HL-60 (cell line): ENCODE measurements at regions not wholly inside any gene's neighbourhood (a gene's known extent, or its start where the extent isn't known, plus 50 kb on each side); places are given as distances from the start of the nearest gene placed in this dataset.

Experiments used
- POLR2AphosphoS5 ChIP-seq: IDR thresholded peaks from 2 replicates; pipeline ENCODE4 v1.6.1; 2012; ENCODE audit warnings: low read depth
- SPI1 ChIP-seq: IDR thresholded peaks from 2 replicates; pipeline ENCODE4 v1.6.1; 2012; ENCODE audit warnings: low read depth, mild to moderate bottlenecking, borderline replicate concordance
- TF ChIP-seq, protein P1 (sequence below): IDR thresholded peaks from 2 replicates; pipeline ENCODE4 v1.6.1; 2012; ENCODE audit warnings: low read depth; ENCODE audit not compliant: insufficient replicate concordance
- TF ChIP-seq, protein P2 (sequence below): IDR thresholded peaks from one replicate; pipeline ENCODE4 v1.5.1; 2011; ENCODE audit warnings: low read length, control low read depth, inconsistent platforms; ENCODE audit not compliant: insufficient read depth

DNA sequence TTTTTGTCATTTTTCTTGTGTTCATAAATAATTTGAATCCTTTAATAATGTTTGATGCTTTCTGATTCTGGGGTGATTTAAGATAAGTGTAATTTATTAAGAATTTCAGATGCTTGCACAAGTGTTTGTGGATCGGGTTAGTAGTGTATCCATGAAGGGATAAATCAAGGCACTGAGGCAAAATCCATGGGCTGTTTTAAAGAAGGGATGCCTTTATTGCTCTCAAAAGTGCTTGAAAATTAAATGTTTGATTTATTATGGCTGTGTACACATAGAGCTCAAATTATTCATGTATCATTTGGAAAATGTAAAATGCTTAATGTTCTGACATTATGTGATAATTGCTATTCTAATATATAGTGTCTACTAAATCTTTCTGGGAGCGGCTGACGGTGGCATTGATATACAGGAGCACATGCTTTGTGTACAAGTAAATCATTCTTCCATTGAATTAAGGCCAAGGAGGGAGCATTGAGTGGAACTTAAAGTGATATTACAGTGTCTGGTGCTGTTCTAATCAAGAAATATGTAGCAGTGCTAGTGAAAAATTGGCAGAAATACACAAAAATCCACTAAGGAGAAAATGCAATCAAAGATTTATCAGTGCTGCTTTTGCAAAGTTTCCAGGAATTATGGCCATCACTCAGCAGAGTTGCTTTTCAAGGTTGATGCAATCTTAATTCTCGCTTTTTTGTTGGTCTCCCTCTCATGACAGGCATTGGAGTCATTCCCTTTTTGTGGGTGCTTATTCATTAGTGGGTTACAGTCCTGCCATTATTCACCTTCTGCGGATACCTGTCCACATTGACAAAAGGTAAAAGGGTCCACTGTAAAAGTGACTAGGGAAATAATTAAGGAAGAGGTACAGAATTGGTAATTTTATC is 181.6 kb downstream of the MFSD1 start:
- TF ChIP-seq, protein P1, sequence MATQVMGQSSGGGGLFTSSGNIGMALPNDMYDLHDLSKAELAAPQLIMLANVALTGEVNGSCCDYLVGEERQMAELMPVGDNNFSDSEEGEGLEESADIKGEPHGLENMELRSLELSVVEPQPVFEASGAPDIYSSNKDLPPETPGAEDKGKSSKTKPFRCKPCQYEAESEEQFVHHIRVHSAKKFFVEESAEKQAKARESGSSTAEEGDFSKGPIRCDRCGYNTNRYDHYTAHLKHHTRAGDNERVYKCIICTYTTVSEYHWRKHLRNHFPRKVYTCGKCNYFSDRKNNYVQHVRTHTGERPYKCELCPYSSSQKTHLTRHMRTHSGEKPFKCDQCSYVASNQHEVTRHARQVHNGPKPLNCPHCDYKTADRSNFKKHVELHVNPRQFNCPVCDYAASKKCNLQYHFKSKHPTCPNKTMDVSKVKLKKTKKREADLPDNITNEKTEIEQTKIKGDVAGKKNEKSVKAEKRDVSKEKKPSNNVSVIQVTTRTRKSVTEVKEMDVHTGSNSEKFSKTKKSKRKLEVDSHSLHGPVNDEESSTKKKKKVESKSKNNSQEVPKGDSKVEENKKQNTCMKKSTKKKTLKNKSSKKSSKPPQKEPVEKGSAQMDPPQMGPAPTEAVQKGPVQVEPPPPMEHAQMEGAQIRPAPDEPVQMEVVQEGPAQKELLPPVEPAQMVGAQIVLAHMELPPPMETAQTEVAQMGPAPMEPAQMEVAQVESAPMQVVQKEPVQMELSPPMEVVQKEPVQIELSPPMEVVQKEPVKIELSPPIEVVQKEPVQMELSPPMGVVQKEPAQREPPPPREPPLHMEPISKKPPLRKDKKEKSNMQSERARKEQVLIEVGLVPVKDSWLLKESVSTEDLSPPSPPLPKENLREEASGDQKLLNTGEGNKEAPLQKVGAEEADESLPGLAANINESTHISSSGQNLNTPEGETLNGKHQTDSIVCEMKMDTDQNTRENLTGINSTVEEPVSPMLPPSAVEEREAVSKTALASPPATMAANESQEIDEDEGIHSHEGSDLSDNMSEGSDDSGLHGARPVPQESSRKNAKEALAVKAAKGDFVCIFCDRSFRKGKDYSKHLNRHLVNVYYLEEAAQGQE = no peak
- TF ChIP-seq, protein P2, sequence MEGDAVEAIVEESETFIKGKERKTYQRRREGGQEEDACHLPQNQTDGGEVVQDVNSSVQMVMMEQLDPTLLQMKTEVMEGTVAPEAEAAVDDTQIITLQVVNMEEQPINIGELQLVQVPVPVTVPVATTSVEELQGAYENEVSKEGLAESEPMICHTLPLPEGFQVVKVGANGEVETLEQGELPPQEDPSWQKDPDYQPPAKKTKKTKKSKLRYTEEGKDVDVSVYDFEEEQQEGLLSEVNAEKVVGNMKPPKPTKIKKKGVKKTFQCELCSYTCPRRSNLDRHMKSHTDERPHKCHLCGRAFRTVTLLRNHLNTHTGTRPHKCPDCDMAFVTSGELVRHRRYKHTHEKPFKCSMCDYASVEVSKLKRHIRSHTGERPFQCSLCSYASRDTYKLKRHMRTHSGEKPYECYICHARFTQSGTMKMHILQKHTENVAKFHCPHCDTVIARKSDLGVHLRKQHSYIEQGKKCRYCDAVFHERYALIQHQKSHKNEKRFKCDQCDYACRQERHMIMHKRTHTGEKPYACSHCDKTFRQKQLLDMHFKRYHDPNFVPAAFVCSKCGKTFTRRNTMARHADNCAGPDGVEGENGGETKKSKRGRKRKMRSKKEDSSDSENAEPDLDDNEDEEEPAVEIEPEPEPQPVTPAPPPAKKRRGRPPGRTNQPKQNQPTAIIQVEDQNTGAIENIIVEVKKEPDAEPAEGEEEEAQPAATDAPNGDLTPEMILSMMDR = no peak
- TF ChIP-seq POLR2AphosphoS5 = no peak
- TF ChIP-seq SPI1 = no peak
